Liver (tissue), 8 donors: ENCODE measurements at regions not wholly inside any gene's neighbourhood (a gene's known extent, or its start where the extent isn't known, plus 50 kb on each side); places are given as distances from the start of the nearest gene placed in this dataset.

Experiments
- DNase-seq: peaks from one replicate; pipeline ENCODE4 v3.0.0-alpha.2; 2017; ENCODE audit warnings: low spot score
- H3K27ac ChIP-seq, 2 donors: one replicate each; pipeline ENCODE4 v1.7.0; 2013; ENCODE audit warnings: inconsistent platforms in 2 of 2, low read length in 2 of 2, control low read depth in 1 of 2, low read depth in 1 of 2, mild to moderate bottlenecking in 1 of 2
- H3K27me3 ChIP-seq, 4 donors: one replicate each; pipeline versions ENCODE4 v1.6.1 to v1.7.0; 2013; ENCODE audit warnings: low read length in 3 of 4, inconsistent platforms in 1 of 4, mild to moderate bottlenecking in 1 of 4, moderate library complexity in 1 of 4; ENCODE audit not compliant: control insufficient read depth in 4 of 4, insufficient read depth in 4 of 4
- H3K36me3 ChIP-seq, 4 donors: one replicate each; pipeline versions ENCODE4 v1.6.1 to v1.7.0; 2013; ENCODE audit warnings: low read length in 3 of 4, mild to moderate bottlenecking in 3 of 4, low read depth in 1 of 4, moderate library complexity in 1 of 4; ENCODE audit not compliant: control insufficient read depth in 4 of 4, insufficient read depth in 3 of 4
- H3K4me1 ChIP-seq, 4 donors: one replicate each; pipeline versions ENCODE4 v1.6.1 to v1.7.0; 2013; ENCODE audit warnings: low read length in 3 of 4, mild to moderate bottlenecking in 3 of 4, moderate library complexity in 1 of 4; ENCODE audit not compliant: control insufficient read depth in 4 of 4, insufficient read depth in 4 of 4
- H3K4me3 ChIP-seq, 3 donors: one replicate each; pipeline versions ENCODE4 v1.6.1 to v1.7.0; 2013; ENCODE audit warnings: low read length in 3 of 3, control low read depth in 1 of 3, low read depth in 1 of 3, mild to moderate bottlenecking in 1 of 3
- H3K9ac ChIP-seq, 2 donors: one replicate each; pipeline ENCODE4 v1.7.0; 2013; ENCODE audit warnings: low read length in 2 of 2, mild to moderate bottlenecking in 2 of 2, moderate library complexity in 2 of 2, control low read depth in 1 of 2, low read depth in 1 of 2
- H3K9me3 ChIP-seq, 4 donors: one replicate each; pipeline versions ENCODE4 v1.6.1 to v1.7.0; 2013; ENCODE audit warnings: low read length in 3 of 4; ENCODE audit not compliant: control insufficient read depth in 4 of 4
- ATF3 ChIP-seq: IDR thresholded peaks from 2 replicates; pipeline ENCODE4 v1.6.1; 2016; ENCODE audit warnings: antibody characterized with exemption
- EGR1 ChIP-seq, 2 donors: IDR thresholded peaks; 2 replicates each; pipeline ENCODE4 v1.6.1; 2016 to 2018; ENCODE audit warnings: antibody characterized with exemption in 2 of 2, low read depth in 2 of 2
- FOXA1 ChIP-seq: IDR thresholded peaks from 2 replicates; pipeline ENCODE4 v1.6.1; 2016; ENCODE audit warnings: antibody characterized with exemption
- FOXA2 ChIP-seq: IDR thresholded peaks from 2 replicates; pipeline ENCODE4 v1.6.1; 2016; ENCODE audit warnings: antibody characterized with exemption
- GABPA ChIP-seq, 2 donors: IDR thresholded peaks in 1 of 2; conservative IDR thresholded peaks in 1 of 2; 2 replicates each; pipeline ENCODE4 v1.6.1; 2016; ENCODE audit warnings: antibody characterized with exemption in 2 of 2, mild to moderate bottlenecking in 1 of 2, moderate library complexity in 1 of 2
- HNF4A ChIP-seq, 2 donors: conservative IDR thresholded peaks; 2 replicates each; pipeline ENCODE4 v1.6.1; 2016; ENCODE audit warnings: antibody characterized with exemption in 2 of 2, mild to moderate bottlenecking in 2 of 2
- HNF4G ChIP-seq: IDR thresholded peaks from 2 replicates; pipeline ENCODE4 v1.6.1; 2016; ENCODE audit warnings: antibody characterized with exemption
- JUND ChIP-seq, 2 donors: IDR thresholded peaks; 2 replicates each; pipeline ENCODE4 v1.6.1; 2016; ENCODE audit warnings: antibody characterized with exemption in 2 of 2
- MAX ChIP-seq: IDR thresholded peaks from 2 replicates; pipeline ENCODE4 v1.6.1; 2016; ENCODE audit warnings: antibody characterized with exemption
- NR2F2 ChIP-seq: IDR thresholded peaks from 2 replicates; pipeline ENCODE4 v1.6.1; 2016; ENCODE audit warnings: antibody characterized with exemption
- RAD21 ChIP-seq, 2 donors: IDR thresholded peaks; 2 replicates each; pipeline ENCODE4 v1.6.1; 2016; ENCODE audit warnings: antibody characterized with exemption in 2 of 2, mild to moderate bottlenecking in 2 of 2
- REST ChIP-seq: IDR thresholded peaks from 2 replicates; pipeline ENCODE4 v1.6.1; 2016; ENCODE audit warnings: antibody characterized with exemption, mild to moderate bottlenecking
- RXRA ChIP-seq, 2 donors: IDR thresholded peaks; 2 replicates each; pipeline ENCODE4 v1.6.1; 2017 to 2018; ENCODE audit warnings: antibody characterized with exemption in 2 of 2, mild to moderate bottlenecking in 1 of 2
- SP1 ChIP-seq: IDR thresholded peaks from 2 replicates; pipeline ENCODE4 v1.6.1; 2018; ENCODE audit warnings: antibody characterized with exemption, mild to moderate bottlenecking
- TAF1 ChIP-seq: conservative IDR thresholded peaks from 2 replicates; pipeline ENCODE4 v1.6.1; 2016; ENCODE audit warnings: antibody characterized with exemption, mild to moderate bottlenecking
- YY1 ChIP-seq: IDR thresholded peaks from 2 replicates; pipeline ENCODE4 v1.6.1; 2016; ENCODE audit warnings: antibody characterized with exemption, mild to moderate bottlenecking
- ZBTB33 ChIP-seq: IDR thresholded peaks from 2 replicates; pipeline ENCODE4 v1.6.1; 2016; ENCODE audit warnings: antibody characterized with exemption
- WGBS: extraction: QIAGEN DNeasy Blood & Tissue Kit; methylation state at CpG from one replicate; pipeline ENCODE4 v1.1.7; 2013; 5-methylcytosine and 5-hydroxymethylcytosine counted together
- TF ChIP-seq, protein P1 (sequence below): fragments of 150-350 bp; IDR thresholded peaks from 2 replicates; pipeline ENCODE4 v1.5.1; 2017; ENCODE audit warnings: improper control_type of control experiment, low read depth, low read length; ENCODE audit not compliant: missing input control
- donor health status: healthy.
- donor health status: healthy.
- donor health status: healthy.
- donor health status: healthy.
- donor health status: healthy.

DNA sequence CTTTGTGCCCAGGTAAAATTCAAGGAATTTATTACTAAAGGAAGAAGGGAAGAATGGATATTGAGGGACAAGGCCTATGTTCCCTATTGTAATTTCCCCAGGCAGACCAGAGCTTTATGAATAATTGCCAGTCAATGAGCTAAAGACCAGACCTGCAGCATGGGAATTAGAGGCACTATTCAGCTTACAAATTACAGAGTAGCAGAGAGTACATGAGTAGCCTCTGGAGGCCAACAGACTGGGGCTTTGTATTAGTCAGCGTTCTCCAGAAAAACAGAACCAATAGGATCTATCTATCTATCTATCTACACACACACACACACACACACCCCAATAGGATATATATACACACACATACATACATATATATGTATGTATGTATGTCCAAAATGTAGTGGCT, 120.0 kb upstream of the RPH3A start:
- no peaks in the 10 kb centered on the region for H3K4me1 ChIP-seq
- H3K9ac ChIP-seq, result no peak overlapping the region
- WGBS, result 71% methylated on average over 1 of the region's 1 CpG
- H3K36me3 ChIP-seq, result no peaks in the 10 kb centered on the region
- no peak for DNase-seq
- H3K4me3 ChIP-seq, result no peak overlapping the region
- TF ChIP-seq JUND (IDR thresholded peaks at IDR 0.05), result no peak
- no peak for TF ChIP-seq NR2F2
- no peak for TF ChIP-seq SP1
- no peak for TF ChIP-seq ZBTB33
- no peak for TF ChIP-seq FOXA1
- TF ChIP-seq RXRA (IDR thresholded peaks at IDR 0.05), result no peak
- TF ChIP-seq REST, result no peak
- TF ChIP-seq ATF3, result no peak
- TF ChIP-seq RAD21 (IDR thresholded peaks at IDR 0.05), result no peak
- TF ChIP-seq FOXA2, result no peak
- no peak for TF ChIP-seq GABPA (IDR thresholded peaks at IDR 0.05 in 1 of 2, conservative IDR thresholded peaks at IDR 0.05 in 1 of 2)
- no peaks in the 10 kb centered on the region for H3K27me3 ChIP-seq
- no peaks in the 10 kb centered on the region for H3K9me3 ChIP-seq
- no peak overlapping the region for H3K27ac ChIP-seq

DNA sequence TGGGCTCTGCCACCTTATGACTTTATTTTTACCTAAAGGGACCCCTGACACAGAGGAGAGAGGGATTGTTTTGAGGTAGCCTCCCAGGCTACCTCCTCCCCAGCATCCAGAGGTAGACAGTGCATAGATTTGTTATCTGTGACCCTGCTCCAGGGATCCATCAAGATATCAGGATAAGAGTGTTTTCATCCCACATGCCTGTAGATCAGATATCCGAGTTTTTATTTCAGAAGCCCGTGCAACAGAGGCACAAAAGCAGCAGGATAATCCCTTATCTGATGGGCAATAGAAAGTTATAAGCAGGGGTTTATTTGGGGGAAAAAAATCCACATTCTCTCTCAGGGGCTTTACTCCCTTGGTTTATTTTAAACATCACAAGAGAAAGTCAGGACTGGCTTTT, 117.0 kb upstream of the RPH3A start:
- H3K36me3 ChIP-seq, result no peaks in the 10 kb centered on the region
- H3K27ac ChIP-seq, result no peak overlapping the region
- no peak for DNase-seq
- H3K9me3 ChIP-seq, result no peaks in the 10 kb centered on the region
- no peak overlapping the region for H3K4me3 ChIP-seq
- 30% methylated on average over 2 of the region's 2 CpGs for WGBS
- H3K27me3 ChIP-seq, result no peaks in the 10 kb centered on the region
- no peak overlapping the region for H3K9ac ChIP-seq
- TF ChIP-seq EGR1 (IDR thresholded peaks at IDR 0.05; ENCODE audit: low read depth in 2 of 2), result no peak
- TF ChIP-seq YY1, result no peak
- no peak for TF ChIP-seq HNF4G
- TF ChIP-seq REST, result no peak
- TF ChIP-seq SP1, result no peak
- no peak for TF ChIP-seq HNF4A (conservative IDR thresholded peaks at IDR 0.05)
- TF ChIP-seq FOXA1, result no peak
- no peak for TF ChIP-seq RXRA (IDR thresholded peaks at IDR 0.05)
- no peak for TF ChIP-seq RAD21 (IDR thresholded peaks at IDR 0.05)
- TF ChIP-seq TAF1, result no peak
- no peak for TF ChIP-seq GABPA (IDR thresholded peaks at IDR 0.05 in 1 of 2, conservative IDR thresholded peaks at IDR 0.05 in 1 of 2)
- no peak for TF ChIP-seq NR2F2
- no peak for TF ChIP-seq ATF3
- TF ChIP-seq ZBTB33, result no peak
- no peak for TF ChIP-seq JUND (IDR thresholded peaks at IDR 0.05)
- TF ChIP-seq MAX, result no peak
- TF ChIP-seq FOXA2, result no peak
- TF ChIP-seq, protein P1, sequence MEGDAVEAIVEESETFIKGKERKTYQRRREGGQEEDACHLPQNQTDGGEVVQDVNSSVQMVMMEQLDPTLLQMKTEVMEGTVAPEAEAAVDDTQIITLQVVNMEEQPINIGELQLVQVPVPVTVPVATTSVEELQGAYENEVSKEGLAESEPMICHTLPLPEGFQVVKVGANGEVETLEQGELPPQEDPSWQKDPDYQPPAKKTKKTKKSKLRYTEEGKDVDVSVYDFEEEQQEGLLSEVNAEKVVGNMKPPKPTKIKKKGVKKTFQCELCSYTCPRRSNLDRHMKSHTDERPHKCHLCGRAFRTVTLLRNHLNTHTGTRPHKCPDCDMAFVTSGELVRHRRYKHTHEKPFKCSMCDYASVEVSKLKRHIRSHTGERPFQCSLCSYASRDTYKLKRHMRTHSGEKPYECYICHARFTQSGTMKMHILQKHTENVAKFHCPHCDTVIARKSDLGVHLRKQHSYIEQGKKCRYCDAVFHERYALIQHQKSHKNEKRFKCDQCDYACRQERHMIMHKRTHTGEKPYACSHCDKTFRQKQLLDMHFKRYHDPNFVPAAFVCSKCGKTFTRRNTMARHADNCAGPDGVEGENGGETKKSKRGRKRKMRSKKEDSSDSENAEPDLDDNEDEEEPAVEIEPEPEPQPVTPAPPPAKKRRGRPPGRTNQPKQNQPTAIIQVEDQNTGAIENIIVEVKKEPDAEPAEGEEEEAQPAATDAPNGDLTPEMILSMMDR, result no peak
- H3K4me1 ChIP-seq, result no peaks in the 10 kb centered on the region
